Mesenchymal stem cell (in vitro differentiated cells and primary cell): ENCODE measurements at regions not wholly inside any gene's neighbourhood (a gene's known extent, or its start where the extent isn't known, plus 50 kb on each side); places are given as distances from the start of the nearest gene placed in this dataset.
A peak's percentile ranks its signal among the peaks of the same experiment; 100 is the strongest.

Experiments used
- DNase-seq: peaks from one replicate; pipeline ENCODE4 v3.0.0-alpha.2; 2013
- H2AFZ ChIP-seq: one replicate; pipeline ENCODE4 v1.6.1; 2013; ENCODE audit warnings: low read depth, mild to moderate bottlenecking, control low read depth, inconsistent platforms, low read length, moderate library complexity
- H2AK5ac ChIP-seq: 2 replicates; pipeline ENCODE4 v1.6.1; 2013; ENCODE audit warnings: low read length, moderate library complexity, mild to moderate bottlenecking, inconsistent platforms; ENCODE audit not compliant: severe bottlenecking
- H2BK120ac ChIP-seq: one replicate; pipeline ENCODE4 v1.6.1; 2013; ENCODE audit warnings: low read depth, mild to moderate bottlenecking, inconsistent platforms, low read length, moderate library complexity
- H2BK12ac ChIP-seq, 2 experiments: one replicate each; pipeline ENCODE4 v1.6.1; 2013; ENCODE audit warnings: inconsistent platforms in 2 of 2, low read length in 2 of 2, mild to moderate bottlenecking in 2 of 2, moderate library complexity in 2 of 2, control low read depth in 1 of 2
- H2BK15ac ChIP-seq: one replicate; pipeline ENCODE4 v1.6.1; 2013; ENCODE audit warnings: mild to moderate bottlenecking, low read depth, inconsistent platforms; ENCODE audit not compliant: poor library complexity, severe bottlenecking
- H2BK5ac ChIP-seq: 2 replicates; pipeline ENCODE4 v1.6.1; 2013; ENCODE audit warnings: low read depth, mild to moderate bottlenecking, low read length, control low read depth, inconsistent platforms; ENCODE audit not compliant: poor library complexity, severe bottlenecking
- H3K14ac ChIP-seq, 2 experiments: one replicate each; pipeline ENCODE4 v1.6.1; 2013; ENCODE audit warnings: inconsistent platforms in 2 of 2, low read length in 2 of 2, control low read depth in 1 of 2, mild to moderate bottlenecking in 1 of 2, moderate library complexity in 1 of 2
- H3K18ac ChIP-seq, 2 experiments: one replicate each; pipeline ENCODE4 v1.6.1; 2013; ENCODE audit warnings: inconsistent platforms in 2 of 2, low read length in 2 of 2, control low read depth in 1 of 2, low read depth in 1 of 2, mild to moderate bottlenecking in 1 of 2
- H3K23ac ChIP-seq, 2 experiments: one replicate each; pipeline ENCODE4 v1.6.1; 2013; ENCODE audit warnings: inconsistent platforms in 2 of 2, low read length in 2 of 2, mild to moderate bottlenecking in 2 of 2, moderate library complexity in 2 of 2, control low read depth in 1 of 2
- H3K27ac ChIP-seq: 2 replicates; pipeline ENCODE4 v1.5.1; 2013; ENCODE audit warnings: mild to moderate bottlenecking, moderate library complexity, low read length, control low read depth, inconsistent platforms; ENCODE audit not compliant: poor library complexity, severe bottlenecking
- H3K27me3 ChIP-seq, 2 experiments: 2 replicates each; pipeline versions ENCODE4 v1.6.1 to v1.7.0; 2013; ENCODE audit warnings: low read length in 2 of 2, mild to moderate bottlenecking in 2 of 2, moderate library complexity in 2 of 2, control low read depth in 1 of 2, inconsistent platforms in 1 of 2; ENCODE audit not compliant: control insufficient read depth in 1 of 2, insufficient read depth in 1 of 2
- H3K36me3 ChIP-seq, 2 experiments: 2 replicates each; pipeline versions ENCODE4 v1.6.1 to v1.7.0; 2013; ENCODE audit warnings: low read length in 2 of 2, control low read depth in 1 of 2, inconsistent platforms in 1 of 2, low read depth in 1 of 2, mild to moderate bottlenecking in 1 of 2; ENCODE audit not compliant: insufficient read depth in 2 of 2, control insufficient read depth in 1 of 2
- H3K4ac ChIP-seq, 2 experiments: one replicate each; pipeline ENCODE4 v1.6.1; 2013; ENCODE audit warnings: inconsistent platforms in 2 of 2, low read length in 2 of 2, mild to moderate bottlenecking in 2 of 2, moderate library complexity in 2 of 2, control low read depth in 1 of 2, low read depth in 1 of 2
- H3K4me1 ChIP-seq: 2 replicates; pipeline ENCODE4 v1.6.1; 2013; ENCODE audit warnings: low read depth, low read length, control low read depth; ENCODE audit not compliant: control insufficient read depth, insufficient read depth
- H3K4me2 ChIP-seq: 2 replicates; pipeline ENCODE4 v1.6.1; 2013; ENCODE audit warnings: low read length, mild to moderate bottlenecking, inconsistent platforms; ENCODE audit not compliant: poor library complexity, severe bottlenecking
- H3K4me3 ChIP-seq, 2 experiments: 2 replicates each; pipeline versions ENCODE4 v1.5.1 to v1.7.0; 2013; ENCODE audit warnings: low read length in 2 of 2, mild to moderate bottlenecking in 2 of 2, control low read depth in 1 of 2, low read depth in 1 of 2; ENCODE audit not compliant: insufficient read depth in 1 of 2
- H3K79me1 ChIP-seq: replicated peaks from 2 replicates; pipeline ENCODE4 v1.6.1; 2013; ENCODE audit warnings: mild to moderate bottlenecking, control low read depth, low read length, inconsistent platforms; ENCODE audit not compliant: poor library complexity, severe bottlenecking
- H3K9ac ChIP-seq: 2 replicates; pipeline ENCODE4 v1.7.0; 2013; ENCODE audit warnings: mild to moderate bottlenecking, low read length, moderate library complexity
- H3K9me3 ChIP-seq: 2 replicates; pipeline ENCODE4 v1.7.0; 2013; ENCODE audit warnings: mild to moderate bottlenecking, low read length; ENCODE audit not compliant: control insufficient read depth
- H4K8ac ChIP-seq: one replicate; pipeline ENCODE4 v1.6.1; 2013; ENCODE audit warnings: inconsistent platforms, mild to moderate bottlenecking, low read length, moderate library complexity
- H4K91ac ChIP-seq: one replicate; pipeline ENCODE4 v1.6.1; 2013; ENCODE audit warnings: mild to moderate bottlenecking, low read length, inconsistent platforms
- WGBS: methylation state at CpG from one replicate; pipeline ENCODE4 v1.1.7; 2013; ENCODE audit warnings: mixed read lengths; 5-methylcytosine and 5-hydroxymethylcytosine counted together

DNA sequence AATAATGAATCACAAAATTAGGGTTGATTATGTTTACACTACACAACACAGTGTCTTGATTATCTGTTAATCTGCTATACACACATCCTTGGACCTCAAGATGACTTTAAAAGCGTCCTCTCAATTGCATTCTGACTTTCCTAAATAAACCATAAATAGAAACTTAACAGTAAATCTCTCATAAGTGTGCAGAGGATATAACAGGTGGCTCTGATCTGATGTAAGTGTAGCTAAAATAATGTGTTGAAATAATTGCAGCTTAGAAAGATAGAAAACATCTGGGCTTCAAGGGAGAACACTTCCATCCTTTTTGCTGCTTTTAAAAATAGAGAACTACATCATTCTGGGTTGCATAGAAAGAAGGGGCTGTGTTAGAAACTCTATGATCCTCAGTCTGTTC, 78.4 kb upstream of the EFEMP1 start:
- H3K23ac ChIP-seq = no peak overlapping the region
- H3K9me3 ChIP-seq = no peaks in the 10 kb centered on the region
- no peak overlapping the region for H4K91ac ChIP-seq
- no peak overlapping the region for H3K27ac ChIP-seq
- H3K4me2 ChIP-seq = no peak overlapping the region
- no peak overlapping the region for H3K4ac ChIP-seq
- H3K79me1 ChIP-seq = no peaks in the 10 kb centered on the region
- no peak overlapping the region for H3K14ac ChIP-seq
- no peak overlapping the region for H3K4me3 ChIP-seq
- no peaks in the 10 kb centered on the region for H3K27me3 ChIP-seq
- H2AK5ac ChIP-seq = no peak overlapping the region
- H3K36me3 ChIP-seq = no peaks in the 10 kb centered on the region
- DNase-seq = peak; percentile 34
- H2BK12ac ChIP-seq = no peak overlapping the region
- H2AFZ ChIP-seq = no peak overlapping the region
- H3K18ac ChIP-seq = no peak overlapping the region
- no peak overlapping the region for H3K9ac ChIP-seq
- H2BK5ac ChIP-seq = no peak overlapping the region
- H2BK120ac ChIP-seq = no peak overlapping the region
- H2BK15ac ChIP-seq = no peak overlapping the region
- H4K8ac ChIP-seq = no peak overlapping the region
- WGBS = 38% methylated on average over 1 of the region's 1 CpG
- no peaks in the 10 kb centered on the region for H3K4me1 ChIP-seq

DNA sequence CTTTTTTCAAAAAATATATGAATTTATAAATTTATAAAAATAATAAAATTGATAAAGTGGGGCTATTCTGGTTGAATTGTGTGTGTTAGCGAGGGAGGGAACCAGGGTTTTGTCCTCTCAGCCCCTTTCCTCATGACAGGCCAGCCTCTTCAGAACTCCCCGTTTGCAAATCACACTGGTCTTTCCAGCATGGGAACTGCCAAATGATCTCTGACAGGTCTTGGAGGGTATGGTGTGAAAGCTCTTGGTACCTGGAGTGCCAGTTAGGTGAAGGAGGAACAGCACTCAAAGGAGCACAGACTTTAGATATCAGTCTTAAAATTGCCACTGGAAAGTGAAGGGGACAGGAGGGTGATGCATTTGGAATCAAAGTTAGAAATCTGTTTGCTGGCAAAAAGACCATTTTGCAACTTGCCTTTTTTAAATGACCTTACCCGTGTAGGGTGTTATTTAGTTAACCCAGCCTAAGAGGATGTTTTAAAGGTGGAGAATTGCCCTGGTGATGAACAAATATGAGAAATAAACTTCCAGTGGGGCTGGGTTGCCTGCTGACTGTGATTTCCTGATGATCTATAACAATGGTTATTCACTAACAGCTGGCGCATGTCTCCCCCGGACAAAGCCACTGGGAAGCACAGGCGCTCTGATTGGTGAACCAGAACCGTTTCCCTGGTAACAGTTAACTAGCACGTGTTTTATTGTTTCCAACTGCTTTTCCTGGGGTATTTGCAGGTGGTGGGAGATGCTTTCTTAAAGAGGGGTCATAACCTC, 85.3 kb upstream of the EFEMP1 start:
- Histone ChIP-seq H2BK120ac (no peak overlapping the region), H2BK12ac (peak overlapping the region in 1 of 2 experiments; percentile 65), H2BK15ac (no peak overlapping the region), H3K14ac (no peak overlapping the region), H2AFZ (no peak overlapping the region), H4K8ac (no peak overlapping the region), H3K9me3 (no peaks in the 10 kb centered on the region), H3K36me3 (no peaks in the 10 kb centered on the region), H2BK5ac (no peak overlapping the region), H3K4me2 (peak overlapping the region; percentile 27), H2AK5ac (peak overlapping the region; percentile 1), H3K4ac (peak overlapping the region in 1 of 2 experiments; percentile 24), H3K23ac (no peak overlapping the region), H3K27ac (peak overlapping the region; percentile 33), H3K79me1 (no peaks in the 10 kb centered on the region), H3K4me1 (no peaks in the 10 kb centered on the region), H3K9ac (peak overlapping the region; percentile 82), H3K27me3 (no peaks in the 10 kb centered on the region), H4K91ac (no peak overlapping the region), H3K18ac (no peak overlapping the region), H3K4me3 (peak overlapping the region in 1 of 2 experiments; percentile 21)
- 8% methylated on average over 7 of the region's 8 CpGs for WGBS
- DNase-seq = peak; percentile 82

DNA sequence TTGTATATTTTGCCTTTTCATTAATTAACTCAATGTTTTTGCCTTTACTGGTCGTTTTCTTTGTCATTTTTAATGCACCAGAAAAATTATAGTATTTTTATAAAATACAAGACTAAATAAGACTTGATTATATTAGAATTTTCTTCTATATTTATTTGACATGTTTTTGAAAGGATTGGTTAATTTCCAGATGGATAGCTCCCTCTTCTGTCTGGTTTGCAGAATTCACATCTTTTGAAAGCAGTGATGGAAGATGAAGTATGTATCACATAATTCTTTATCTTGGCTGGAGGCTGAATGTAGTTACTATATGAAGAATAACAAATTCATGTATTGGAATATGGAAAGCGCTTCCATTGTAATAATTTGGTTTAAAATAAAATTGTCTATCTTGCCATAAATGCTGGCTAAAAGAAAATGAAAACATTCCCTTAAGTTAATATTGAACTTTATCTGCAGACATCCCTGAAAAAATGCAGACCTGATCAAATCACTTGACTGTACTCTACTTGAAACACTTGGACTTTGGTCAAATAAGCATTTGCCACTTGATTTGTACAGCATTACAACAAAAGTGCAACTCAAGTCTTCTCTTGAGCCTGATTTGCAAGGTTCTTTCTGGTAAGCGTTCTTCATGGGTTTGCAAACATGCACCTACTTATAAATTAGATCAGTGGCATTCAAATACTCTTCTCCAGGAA, 86.3 kb upstream of the EFEMP1 start:
- no peaks in the 10 kb centered on the region for H3K9me3 ChIP-seq
- H3K14ac ChIP-seq = no peak overlapping the region
- H3K36me3 ChIP-seq = no peaks in the 10 kb centered on the region
- peak; percentile 65 for DNase-seq
- H4K8ac ChIP-seq = no peak overlapping the region
- H2BK120ac ChIP-seq = no peak overlapping the region
- no peak overlapping the region for H2AFZ ChIP-seq
- no peak overlapping the region for H3K4me2 ChIP-seq
- no peak overlapping the region for H2AK5ac ChIP-seq
- no peak overlapping the region for H3K18ac ChIP-seq
- no peak overlapping the region for H2BK12ac ChIP-seq
- no peak overlapping the region for H3K23ac ChIP-seq
- no peak overlapping the region for H3K27ac ChIP-seq
- no peak overlapping the region for H4K91ac ChIP-seq
- 100% methylated on average over 1 of the region's 3 CpGs for WGBS
- H3K27me3 ChIP-seq = no peaks in the 10 kb centered on the region
- H3K4ac ChIP-seq = no peak overlapping the region
- H2BK5ac ChIP-seq = no peak overlapping the region
- H3K9ac ChIP-seq = peak overlapping the region; percentile 82
- no peaks in the 10 kb centered on the region for H3K79me1 ChIP-seq
- H3K4me3 ChIP-seq = no peak overlapping the region
- no peak overlapping the region for H2BK15ac ChIP-seq
- H3K4me1 ChIP-seq = no peaks in the 10 kb centered on the region

DNA sequence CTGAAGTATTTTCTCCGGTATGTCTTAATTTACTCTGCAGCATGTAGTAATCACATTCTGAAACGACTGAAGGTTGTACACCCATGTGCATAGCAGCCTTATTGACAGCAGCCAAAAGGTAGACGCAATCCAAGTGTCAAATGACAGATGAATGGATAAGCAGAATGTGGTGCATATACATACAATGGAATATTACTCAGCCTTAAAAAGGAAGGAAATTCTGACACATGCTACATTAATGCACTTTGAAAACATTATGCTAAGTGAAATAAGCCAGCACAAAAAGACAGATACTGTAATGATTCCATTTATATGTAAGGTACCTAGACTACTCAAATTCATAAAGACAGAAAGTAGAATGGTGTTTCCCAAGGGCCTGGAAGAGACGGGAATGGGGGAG, 88.0 kb upstream of the EFEMP1 start:
- H4K91ac ChIP-seq = no peak overlapping the region
- DNase-seq = no peak
- H3K79me1 ChIP-seq = no peaks in the 10 kb centered on the region
- no peak overlapping the region for H3K14ac ChIP-seq
- H2BK5ac ChIP-seq = no peak overlapping the region
- H2BK12ac ChIP-seq = no peak overlapping the region
- H3K36me3 ChIP-seq = no peaks in the 10 kb centered on the region
- H3K27me3 ChIP-seq = no peaks in the 10 kb centered on the region
- H2BK120ac ChIP-seq = no peak overlapping the region
- no peak overlapping the region for H2AFZ ChIP-seq
- H3K4ac ChIP-seq = no peak overlapping the region
- H2AK5ac ChIP-seq = no peak overlapping the region
- H3K9ac ChIP-seq = no peak overlapping the region
- H3K23ac ChIP-seq = no peak overlapping the region
- no peaks in the 10 kb centered on the region for H3K4me1 ChIP-seq
- no peak overlapping the region for H3K4me3 ChIP-seq
- H2BK15ac ChIP-seq = no peak overlapping the region
- no peaks in the 10 kb centered on the region for H3K9me3 ChIP-seq
- no peak overlapping the region for H3K4me2 ChIP-seq
- H3K27ac ChIP-seq = no peak overlapping the region
- H4K8ac ChIP-seq = no peak overlapping the region
- WGBS = 91% methylated on average over 3 of the region's 4 CpGs
- H3K18ac ChIP-seq = no peak overlapping the region
